Right lobe of liver (tissue), 4 donors: ENCODE measurements at regions not wholly inside any gene's neighbourhood (a gene's known extent, or its start where the extent isn't known, plus 50 kb on each side); places are given as distances from the start of the nearest gene placed in this dataset.

Source experiments
- CTCF ChIP-seq, 4 donors: fragments of 200-600 bp in 3 of 4; fragments of 450-650 bp in 1 of 4; IDR thresholded peaks; one replicate each; pipeline versions ENCODE4 v1.5.1 to v1.8.0; 2016 to 2022; ENCODE audit warnings: antibody characterized with exemption in 4 of 4, mild to moderate bottlenecking in 2 of 4
- POLR2A ChIP-seq: fragments of 450-650 bp; IDR thresholded peaks from one replicate; pipeline ENCODE4 v1.6.1; 2017; ENCODE audit warnings: antibody characterized with exemption, mild to moderate bottlenecking
- donor health status: DM: no; HTN: no; CAD: no.
- donor health status: DM: no; HTN: no; CAD: no.
- donor health status: DM: no; HTN: yes; CAD: no.

DNA sequence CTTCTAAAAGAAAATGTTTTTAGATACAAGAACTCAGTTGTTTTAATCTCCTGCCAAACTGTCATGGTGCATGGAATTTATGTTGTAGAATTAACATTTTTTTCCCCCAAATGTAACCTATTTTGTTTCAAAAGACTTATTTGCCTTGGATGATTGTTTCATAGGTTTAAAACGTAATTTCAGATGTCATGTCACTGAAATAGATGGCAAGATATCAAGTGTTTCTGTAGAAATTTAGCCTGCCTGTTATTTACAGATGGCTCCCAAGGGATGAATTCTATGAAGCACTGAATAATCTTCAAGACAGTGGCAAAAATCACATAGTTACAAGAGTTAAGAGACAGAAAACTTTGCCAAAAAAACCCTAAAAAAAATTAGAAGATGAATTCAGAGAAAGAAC lies 1484.6 kb downstream of the OLFM4 start:
- no peak for TF ChIP-seq CTCF (IDR thresholded peaks at IDR 0.05)
- no peak for TF ChIP-seq POLR2A
